GM08714 (cell line): ENCODE measurements at regions not wholly inside any gene's neighbourhood (a gene's known extent, or its start where the extent isn't known, plus 50 kb on each side); places are given as distances from the start of the nearest gene placed in this dataset.

ENCODE experiments used
- H3K4me3 ChIP-seq: fragments of 200-500 bp; sonication (Bioruptor generic); 2 replicates; pipeline ENCODE4 v1.5.1; 2014; ENCODE audit warnings: mild to moderate bottlenecking, low read length, inconsistent platforms
- ZNF274 ChIP-seq: IDR thresholded peaks from 2 replicates; pipeline ENCODE4 v1.6.1; 2012; ENCODE audit warnings: mild to moderate bottlenecking, low read depth, low read length

DNA sequence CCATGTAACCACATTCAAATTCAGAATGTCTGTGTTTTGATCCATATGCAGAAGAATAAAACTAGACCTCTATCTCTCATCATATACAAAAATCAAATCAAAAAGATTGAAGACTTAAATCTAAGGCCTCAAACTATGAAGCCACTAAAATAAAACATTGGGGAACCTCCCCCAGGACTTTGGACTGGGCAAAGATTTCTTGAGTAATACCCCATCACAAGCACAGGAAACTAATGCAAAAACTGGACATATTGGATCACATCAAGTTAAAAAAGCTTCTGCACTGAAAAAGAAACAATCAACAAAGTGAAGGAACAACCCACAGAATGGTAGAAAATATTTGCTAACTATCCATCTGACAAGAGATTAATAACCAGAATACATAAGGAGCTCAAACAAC, 266.8 kb downstream of the EPM2A start:
- no peak overlapping the region for H3K4me3 ChIP-seq
- TF ChIP-seq ZNF274 = no peak

DNA sequence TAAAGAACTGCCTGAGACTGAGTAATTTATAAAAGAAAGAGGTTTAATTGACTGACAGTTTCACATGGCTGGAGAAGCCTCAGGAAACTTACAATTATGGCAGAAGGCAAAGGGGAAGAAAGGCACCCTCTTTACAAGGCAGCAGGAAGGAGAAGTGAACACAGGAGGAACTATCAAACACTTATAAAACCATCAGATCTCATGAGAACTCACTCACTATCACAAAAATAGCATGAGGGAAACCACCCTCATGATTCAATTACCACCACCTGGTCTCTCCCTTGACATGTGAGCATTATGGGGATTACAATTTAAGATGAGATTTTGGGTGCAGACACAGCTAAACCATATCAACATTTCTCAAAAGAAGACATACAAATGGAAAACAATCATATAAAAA, 266.3 kb downstream of the EPM2A start:
- no peak for TF ChIP-seq ZNF274
- no peak overlapping the region for H3K4me3 ChIP-seq

DNA sequence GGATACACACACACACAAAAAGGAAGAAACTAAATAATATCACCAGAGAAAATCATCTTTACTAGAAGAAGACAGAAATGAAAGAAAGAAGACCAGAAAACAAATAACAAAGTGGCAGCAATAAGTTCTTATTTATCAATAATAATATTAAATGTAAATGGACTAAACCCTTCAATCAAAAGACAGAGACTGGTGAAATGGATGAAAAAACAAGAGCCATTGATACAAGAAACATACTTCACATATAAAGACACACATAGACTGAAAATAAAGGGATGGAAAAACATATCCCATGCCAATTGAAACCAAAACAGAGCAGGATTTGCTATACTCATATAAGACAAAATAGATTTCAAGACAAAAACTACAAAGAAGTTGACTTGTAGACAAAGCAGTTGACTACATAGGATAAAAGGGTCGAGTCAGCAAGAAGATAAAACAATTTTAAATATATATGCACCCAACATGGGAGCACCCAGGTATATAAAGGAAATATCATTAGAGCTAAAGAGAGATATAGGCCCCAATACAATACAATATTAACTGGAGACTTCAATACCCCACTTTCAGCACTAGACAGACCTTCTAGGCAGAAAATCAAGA, 259.4 kb downstream of the EPM2A start:
- no peak for TF ChIP-seq ZNF274
- no peak overlapping the region for H3K4me3 ChIP-seq

DNA sequence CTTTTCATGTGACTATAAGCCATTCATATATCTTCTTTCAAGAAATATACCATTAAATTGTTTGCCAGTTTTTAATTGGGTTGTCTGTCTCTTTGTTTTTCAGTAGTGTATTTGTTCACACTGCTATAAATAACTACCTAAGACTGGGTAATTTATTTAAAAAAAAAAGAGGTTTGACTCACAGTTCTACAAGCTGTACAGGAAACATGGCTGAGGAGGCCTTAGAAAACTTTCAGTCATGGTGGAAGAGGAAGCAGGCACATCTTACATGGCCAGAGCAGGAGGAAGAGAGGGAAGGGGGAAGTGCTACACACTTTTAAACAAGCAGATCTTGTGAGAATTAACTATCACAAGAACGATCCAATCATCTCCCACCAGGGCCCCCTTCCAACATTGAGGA, 255.3 kb downstream of the EPM2A start:
- TF ChIP-seq ZNF274 = no peak

DNA sequence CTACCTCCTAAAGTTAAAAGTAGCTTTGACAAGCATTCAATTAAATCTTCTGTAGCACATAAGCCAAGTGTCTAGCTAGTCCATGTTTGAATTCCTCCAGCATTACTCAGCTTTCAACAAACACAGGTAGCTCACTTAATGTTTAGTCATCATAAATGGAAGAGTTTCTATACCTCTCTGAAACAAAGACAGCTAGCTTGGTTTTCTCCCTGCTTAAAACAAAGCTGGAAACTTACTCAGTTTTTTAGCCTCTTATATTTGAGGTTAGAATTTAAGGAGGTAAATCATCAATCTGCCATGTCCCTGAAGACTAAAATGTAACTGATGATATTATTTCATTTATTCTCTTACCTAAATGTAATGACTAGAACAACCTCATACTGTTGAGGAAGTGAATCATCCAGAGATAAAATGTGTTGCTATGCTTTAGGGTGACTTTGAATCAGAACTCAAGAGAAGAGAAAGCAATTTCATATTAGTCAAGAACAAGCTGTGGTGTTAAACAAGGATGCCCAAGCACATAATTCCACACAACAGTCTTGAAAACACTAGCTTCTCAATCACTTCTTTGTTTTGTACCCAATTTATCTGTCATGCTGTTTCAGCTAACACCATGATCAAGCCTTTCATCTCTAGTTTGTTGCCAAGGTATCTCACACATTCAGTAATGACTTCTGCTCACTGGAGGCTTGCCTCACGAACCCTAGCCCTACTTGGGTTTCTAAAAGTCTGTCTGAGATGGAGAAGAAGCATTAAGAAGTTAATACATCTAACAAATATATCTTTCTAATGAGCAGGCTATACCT, 251.9 kb downstream of the EPM2A start:
- no peak for TF ChIP-seq ZNF274
- H3K4me3 ChIP-seq = no peak overlapping the region

More for the DNA sequence above, 255.3 kb downstream of the EPM2A start:
- H3K4me3 ChIP-seq = no peak overlapping the region

DNA sequence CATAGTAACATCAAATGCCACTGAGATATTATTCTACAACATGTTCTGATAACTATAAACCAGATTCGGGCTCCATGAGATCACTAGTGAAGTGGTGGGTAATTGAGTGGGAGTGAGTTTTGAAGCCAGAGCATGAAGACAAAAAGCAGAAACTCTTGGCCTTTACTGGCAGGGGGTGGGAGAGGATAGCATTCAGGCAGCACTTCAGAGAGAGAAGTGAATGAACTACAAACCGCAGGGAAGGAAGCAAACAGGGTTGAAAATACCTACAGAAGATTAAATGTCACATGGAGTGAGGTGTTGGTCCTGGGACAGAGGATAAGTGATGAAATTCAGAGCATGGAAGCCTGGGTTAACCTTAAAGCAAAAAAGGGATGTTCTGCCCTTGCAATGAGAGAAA, 250.0 kb downstream of the EPM2A start:
- H3K4me3 ChIP-seq = no peak overlapping the region
- TF ChIP-seq ZNF274 = no peak

DNA sequence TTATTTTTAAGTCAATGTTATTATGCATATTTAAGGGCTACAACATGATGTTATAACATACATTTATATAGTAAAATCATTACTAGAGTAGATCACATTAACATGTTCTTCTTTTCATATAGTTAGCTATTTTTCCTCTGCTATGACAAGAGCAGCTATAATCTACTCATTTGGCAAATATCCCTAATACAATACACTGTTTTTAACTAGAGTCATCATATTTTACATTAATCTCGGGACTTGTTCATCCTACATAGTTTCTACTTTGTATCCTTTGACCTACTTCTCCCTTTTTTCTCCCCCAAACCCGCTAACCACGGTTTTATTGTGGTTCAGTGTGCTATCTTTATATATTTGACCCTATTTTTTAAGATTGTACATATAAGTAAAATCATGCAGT, 249.0 kb downstream of the EPM2A start:
- no peak overlapping the region for H3K4me3 ChIP-seq
- TF ChIP-seq ZNF274 = no peak

DNA sequence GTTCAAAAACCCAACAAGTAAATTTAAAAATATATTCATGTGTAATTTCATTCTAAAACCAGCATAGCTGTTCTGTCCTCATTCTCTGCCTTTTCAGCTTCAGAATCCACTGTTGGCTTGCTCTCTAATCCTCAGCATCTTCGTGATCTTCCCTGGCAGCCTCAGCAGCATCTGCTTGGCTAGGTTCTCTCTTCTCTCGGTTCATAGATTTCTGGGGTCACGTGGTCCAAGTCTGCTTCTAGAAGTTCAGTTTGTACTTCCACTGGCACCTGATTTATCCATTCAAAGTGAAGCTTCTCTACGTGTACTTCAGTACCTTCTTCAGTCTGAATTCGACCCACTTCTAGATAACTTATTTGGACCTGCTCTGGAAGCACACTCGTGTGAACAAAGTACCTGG, 245.7 kb downstream of the EPM2A start:
- no peak for TF ChIP-seq ZNF274
- H3K4me3 ChIP-seq = no peak overlapping the region

DNA sequence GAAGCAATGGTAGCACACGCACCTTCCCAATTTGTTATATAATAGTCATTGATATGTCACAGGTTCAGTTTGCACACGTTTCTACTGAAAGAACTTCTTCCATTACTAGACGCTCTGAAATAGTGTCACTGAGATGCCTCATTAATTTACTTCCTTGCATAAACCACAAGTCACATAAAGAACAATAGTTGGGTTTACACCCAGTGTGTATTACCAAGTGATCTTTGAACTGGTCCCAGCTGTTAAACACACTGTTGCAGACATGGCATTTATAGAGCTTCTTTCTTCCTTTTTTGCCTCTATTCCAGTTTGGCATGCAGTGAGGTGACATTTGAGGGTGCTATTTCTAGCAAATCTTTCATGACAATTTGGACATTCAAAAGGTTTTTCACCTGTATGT, 245.3 kb downstream of the EPM2A start:
- no peak overlapping the region for H3K4me3 ChIP-seq
- TF ChIP-seq ZNF274 = no peak

DNA sequence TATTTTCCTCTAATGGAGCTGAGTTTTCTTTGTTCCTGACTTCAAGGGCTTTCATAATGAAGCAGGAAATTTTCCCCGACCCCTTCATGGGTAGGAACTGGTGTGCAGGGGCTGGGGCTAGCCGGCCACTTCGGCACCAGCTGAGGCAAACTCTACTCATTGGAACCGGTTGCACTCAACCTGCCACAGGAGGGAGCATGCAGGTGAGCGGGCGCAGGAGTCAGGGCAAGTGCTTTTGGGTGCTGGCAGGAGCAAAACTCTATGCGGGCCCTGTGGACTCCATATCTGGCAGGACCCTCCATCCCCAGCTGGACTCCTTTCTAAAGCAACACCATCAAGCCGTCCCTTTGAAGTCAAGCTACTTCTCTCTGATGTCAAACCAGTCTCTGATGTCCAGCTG, 244.2 kb downstream of the EPM2A start:
- H3K4me3 ChIP-seq = no peak overlapping the region
- no peak for TF ChIP-seq ZNF274

DNA sequence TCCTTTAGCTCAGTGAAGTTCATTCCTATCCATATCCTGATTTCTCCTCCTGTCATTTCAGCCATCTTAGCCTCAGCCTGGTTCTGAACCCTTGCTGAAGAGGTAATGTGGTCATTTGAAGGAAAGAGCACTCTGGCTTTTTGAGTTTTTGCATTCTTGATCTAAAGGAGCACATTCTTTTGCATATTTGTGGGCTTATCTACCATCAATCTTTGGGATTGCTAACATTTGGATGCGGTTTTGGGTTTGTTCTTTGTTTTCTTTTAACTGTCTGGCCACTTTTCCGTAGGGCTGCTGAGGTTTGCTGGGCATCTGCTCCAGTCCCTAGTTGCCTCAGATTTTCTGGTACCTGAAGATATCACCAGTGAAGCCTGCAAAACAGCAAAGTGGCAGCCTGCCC, 238.3 kb downstream of the EPM2A start:
- H3K4me3 ChIP-seq = no peak overlapping the region
- TF ChIP-seq ZNF274 = no peak

DNA sequence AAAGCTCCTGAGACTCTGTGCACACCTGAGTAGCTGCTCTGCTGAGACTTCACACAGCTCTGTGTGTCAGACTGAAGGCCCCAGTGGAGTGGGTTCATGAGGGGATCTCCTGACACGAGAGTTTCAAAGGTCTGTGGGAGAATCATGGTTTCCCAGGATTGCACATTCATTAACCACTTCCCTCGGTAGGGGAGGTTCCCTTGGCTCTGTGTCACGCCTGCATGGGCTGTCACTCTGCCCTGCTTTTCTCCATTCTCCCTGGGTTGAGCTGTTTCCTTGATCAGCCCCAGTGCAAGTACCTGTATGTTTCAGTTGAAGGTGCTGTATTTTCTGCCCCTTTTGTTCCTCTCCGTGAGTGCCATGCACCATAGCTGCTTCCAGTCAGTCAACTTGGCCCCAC, 236.9 kb downstream of the EPM2A start:
- TF ChIP-seq ZNF274 = no peak
- H3K4me3 ChIP-seq = no peak overlapping the region

DNA sequence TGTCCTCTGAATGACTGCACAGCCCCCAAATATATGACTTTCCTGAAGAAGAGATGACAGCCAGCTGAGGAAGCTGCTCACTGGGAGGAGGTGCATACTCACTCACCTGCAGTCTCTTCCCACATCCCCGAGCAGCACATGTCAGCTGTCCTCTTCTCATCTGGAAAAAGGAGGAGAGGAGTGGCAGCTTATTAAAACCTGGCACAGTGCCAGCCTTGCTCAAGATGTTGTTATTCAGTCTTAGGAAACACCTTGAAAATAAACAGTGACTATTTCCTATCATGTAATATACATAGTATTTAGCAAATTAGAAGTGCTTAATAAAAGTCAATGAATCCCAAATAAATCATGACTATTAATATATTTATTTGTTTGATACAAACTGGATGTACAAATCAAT, 232.9 kb downstream of the EPM2A start:
- TF ChIP-seq ZNF274 = no peak
- H3K4me3 ChIP-seq = no peak overlapping the region

DNA sequence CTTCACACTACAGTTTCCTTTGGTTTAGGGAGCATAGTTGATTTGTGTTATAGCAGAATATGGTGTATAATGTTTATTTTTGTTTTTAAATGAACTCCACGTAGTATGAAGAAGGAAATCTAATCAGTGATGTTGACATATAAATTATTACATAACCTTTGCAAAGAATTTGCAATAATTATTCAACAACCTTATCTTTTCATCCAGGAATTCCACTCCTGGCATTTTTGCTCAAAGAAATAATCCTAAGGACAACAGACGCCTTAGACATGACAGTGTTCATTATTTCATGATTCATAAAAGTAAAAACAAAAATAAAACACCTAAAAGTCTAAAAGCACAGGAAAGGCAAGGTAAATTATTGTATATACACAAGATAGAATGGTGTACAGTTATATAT, 229.2 kb downstream of the EPM2A start:
- no peak for TF ChIP-seq ZNF274
- H3K4me3 ChIP-seq = no peak overlapping the region

DNA sequence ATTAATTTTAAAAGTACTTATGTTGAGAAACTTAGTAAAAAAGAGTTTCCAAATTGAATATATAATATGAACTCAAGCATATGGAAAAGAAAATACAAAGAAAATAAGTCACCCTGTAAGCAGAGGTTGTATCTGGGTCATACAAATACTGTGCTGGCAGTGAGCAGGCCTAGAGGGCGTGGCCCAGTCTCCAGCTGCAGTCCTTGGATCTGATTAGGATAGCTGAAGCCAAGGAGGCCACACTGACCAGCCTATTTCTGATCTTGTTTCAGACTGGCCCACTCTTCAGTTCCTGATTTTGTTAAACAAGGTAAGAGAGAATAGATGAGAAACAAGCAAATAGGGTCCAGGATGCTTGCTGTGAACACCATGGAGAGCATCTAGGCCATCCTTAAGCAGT, 228.8 kb downstream of the EPM2A start:
- no peak overlapping the region for H3K4me3 ChIP-seq
- no peak for TF ChIP-seq ZNF274

DNA sequence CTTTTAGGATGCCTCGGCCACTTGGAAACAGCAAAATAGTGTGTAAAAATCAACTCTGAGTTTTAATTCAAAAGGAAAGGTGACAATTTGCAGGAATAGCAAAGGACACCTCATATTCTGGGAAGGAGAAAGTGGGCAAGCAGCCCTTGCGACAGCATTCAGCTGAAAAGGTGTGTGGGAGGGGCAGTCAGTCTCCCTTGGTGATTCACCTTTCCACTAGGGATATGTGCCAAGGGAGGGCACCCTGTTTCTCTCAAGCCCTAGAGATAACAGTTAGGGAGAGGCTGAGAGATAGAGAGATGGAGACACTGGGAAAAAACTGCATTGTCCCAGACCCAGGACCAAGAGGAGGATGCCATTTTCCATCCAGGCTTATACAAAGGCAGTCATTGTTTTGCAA, 228.1 kb downstream of the EPM2A start:
- no peak overlapping the region for H3K4me3 ChIP-seq
- no peak for TF ChIP-seq ZNF274
